MCF 10A (cell line): ENCODE measurements at regions not wholly inside any gene's neighbourhood (a gene's known extent, or its start where the extent isn't known, plus 50 kb on each side); places are given as distances from the start of the nearest gene placed in this dataset.
"Not testable (repeated sequence)": the region's sequence is repeated elsewhere in the genome, so short reads cannot be mapped to it uniquely, and the experiment has no call there.

Experiments
- BruUV-seq: library from RNA; stranded (reverse); fragments of 400-500 nt; replicated peaks from 2 replicates; lab custom pipeline; 2021; lab: Mats Ljungman, UMichigan
- CTCF ChIA-PET: fragments of 300-600 bp; sonication (Branson Sonifier 250); formaldehyde crosslinking; extraction: SDS; loops from one replicate; lab custom pipeline; 2021; ENCODE audit warnings: antibody characterized with exemption, inconsistent platforms; lab: Yijun Ruan, JAX
- POLR2A ChIA-PET: fragments of 300-600, 350-650 bp; sonication (Branson Sonifier 250); formaldehyde crosslinking; extraction: SDS; loops from one replicate; lab custom pipeline; 2020; ENCODE audit warnings: antibody characterized with exemption, inconsistent platforms; lab: Yijun Ruan, JAX
- DNase-seq: peaks from one replicate; pipeline ENCODE4 v3.0.0-alpha.2; 2018; ENCODE audit not compliant: unreplicated experiment
- H3K27ac Mint-ChIP-seq: one replicate; pipeline ENCODE4 v1.8.0; 2022; ENCODE audit warnings: mild to moderate bottlenecking, low read depth, mixed read lengths; ENCODE audit not compliant: unreplicated experiment
- H3K27me3 Mint-ChIP-seq: one replicate; pipeline ENCODE4 v1.8.0; 2022; ENCODE audit warnings: mixed read lengths; ENCODE audit not compliant: insufficient read depth, unreplicated experiment
- H3K36me3 Mint-ChIP-seq: one replicate; pipeline ENCODE4 v1.8.0; 2022; ENCODE audit warnings: mild to moderate bottlenecking, moderate library complexity, mixed read lengths; ENCODE audit not compliant: insufficient read depth, unreplicated experiment
- H3K4me1 Mint-ChIP-seq: one replicate; pipeline ENCODE4 v1.8.0; 2022; ENCODE audit warnings: mixed read lengths; ENCODE audit not compliant: insufficient read depth, unreplicated experiment
- H3K4me3 Mint-ChIP-seq: one replicate; pipeline ENCODE4 v1.8.0; 2022; ENCODE audit warnings: mild to moderate bottlenecking, moderate library complexity, mixed read lengths; ENCODE audit not compliant: unreplicated experiment
- H3K9me3 Mint-ChIP-seq: one replicate; pipeline ENCODE4 v1.8.0; 2022; ENCODE audit warnings: mixed read lengths; ENCODE audit not compliant: unreplicated experiment
- intact Hi-C: fragments of 100-400 bp; cut with micrococcal nuclease; formaldehyde crosslinking; loops from 2 replicates; pipeline ENCODE4 v1.14.1; 2022
- TF ChIP-seq, protein P1 (sequence below): fragments of 200-600 bp; IDR thresholded peaks from one replicate; pipeline ENCODE4 v1.8.0; 2022; ENCODE audit warnings: antibody characterized with exemption, mild to moderate bottlenecking; ENCODE audit not compliant: unreplicated experiment

DNA sequence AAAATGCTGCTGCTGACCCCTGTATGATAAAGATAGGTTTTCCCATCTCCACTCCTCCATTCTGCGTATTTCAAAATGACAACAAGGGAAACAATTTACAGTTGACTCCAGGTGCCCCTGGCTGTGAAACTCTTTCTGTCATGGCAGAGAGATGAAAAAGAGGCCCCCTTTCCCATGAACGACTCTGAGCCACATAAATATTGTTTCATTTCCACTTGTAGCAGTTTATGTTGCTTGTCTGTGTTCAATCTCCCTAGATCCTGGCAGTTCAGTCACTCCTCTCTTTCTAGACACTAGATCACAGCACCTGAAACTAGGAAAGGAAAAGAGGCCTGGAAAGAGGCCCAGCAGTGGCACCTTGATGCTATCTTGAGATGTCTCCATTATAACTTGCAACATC lies 121.0 kb upstream of the ZNF521 start:
- DNase-seq, result no peak
- no peaks in the 10 kb centered on the region for H3K27me3 Mint-ChIP-seq
- intact Hi-C loops, result no loop called here
- BruUV-seq, result no TSS peak
- peaks cover 44% of the 10 kb centered on the region for H3K9me3 Mint-ChIP-seq
- H3K4me1 Mint-ChIP-seq, result no peaks in the 10 kb centered on the region
- ChIA-PET POLR2A (no interaction called here), CTCF (no interaction called here)
- H3K4me3 Mint-ChIP-seq, result no peak overlapping the region
- H3K36me3 Mint-ChIP-seq, result no peaks in the 10 kb centered on the region
- no peak overlapping the region for H3K27ac Mint-ChIP-seq
- TF ChIP-seq, protein P1, sequence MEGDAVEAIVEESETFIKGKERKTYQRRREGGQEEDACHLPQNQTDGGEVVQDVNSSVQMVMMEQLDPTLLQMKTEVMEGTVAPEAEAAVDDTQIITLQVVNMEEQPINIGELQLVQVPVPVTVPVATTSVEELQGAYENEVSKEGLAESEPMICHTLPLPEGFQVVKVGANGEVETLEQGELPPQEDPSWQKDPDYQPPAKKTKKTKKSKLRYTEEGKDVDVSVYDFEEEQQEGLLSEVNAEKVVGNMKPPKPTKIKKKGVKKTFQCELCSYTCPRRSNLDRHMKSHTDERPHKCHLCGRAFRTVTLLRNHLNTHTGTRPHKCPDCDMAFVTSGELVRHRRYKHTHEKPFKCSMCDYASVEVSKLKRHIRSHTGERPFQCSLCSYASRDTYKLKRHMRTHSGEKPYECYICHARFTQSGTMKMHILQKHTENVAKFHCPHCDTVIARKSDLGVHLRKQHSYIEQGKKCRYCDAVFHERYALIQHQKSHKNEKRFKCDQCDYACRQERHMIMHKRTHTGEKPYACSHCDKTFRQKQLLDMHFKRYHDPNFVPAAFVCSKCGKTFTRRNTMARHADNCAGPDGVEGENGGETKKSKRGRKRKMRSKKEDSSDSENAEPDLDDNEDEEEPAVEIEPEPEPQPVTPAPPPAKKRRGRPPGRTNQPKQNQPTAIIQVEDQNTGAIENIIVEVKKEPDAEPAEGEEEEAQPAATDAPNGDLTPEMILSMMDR, result no peak

DNA sequence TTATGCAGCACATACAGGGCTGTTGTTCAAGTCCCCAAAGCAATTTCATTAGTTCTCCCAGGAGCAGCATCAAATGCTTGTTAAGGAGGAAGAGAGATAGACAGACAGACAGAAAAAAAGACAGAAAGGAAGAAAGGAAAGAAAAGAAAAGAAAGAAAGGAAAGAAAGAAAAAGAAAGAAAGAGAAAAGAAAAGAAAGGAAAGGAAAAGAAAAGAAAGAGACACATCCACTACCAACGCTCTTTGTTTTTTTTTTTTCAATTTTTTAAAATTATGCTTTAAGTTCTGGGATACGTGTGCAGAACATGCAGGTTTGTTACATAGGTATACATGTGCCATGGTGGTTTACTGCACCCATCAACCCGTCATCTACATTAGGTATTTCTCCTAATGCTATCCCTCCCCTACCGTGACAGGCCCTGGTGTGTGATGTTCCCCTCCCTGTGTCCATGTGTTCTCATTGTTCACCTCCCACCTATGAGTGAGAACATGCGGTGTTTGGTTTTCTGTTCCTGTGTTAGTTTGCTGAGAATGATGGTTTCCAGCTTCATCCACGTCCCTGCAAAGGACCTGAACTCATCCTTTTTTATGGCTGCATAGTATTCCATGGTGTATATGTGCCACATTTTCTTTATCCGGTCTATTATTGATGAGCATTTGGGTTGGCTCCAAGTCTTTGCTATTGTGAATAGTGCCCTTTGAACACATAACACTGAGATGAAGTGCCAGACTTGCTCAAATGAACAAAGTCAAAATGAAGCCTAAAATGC lies 119.0 kb upstream of the ZNF521 start:
- intact Hi-C loops, POLR2A ChIA-PET: not testable (repeated sequence)

DNA sequence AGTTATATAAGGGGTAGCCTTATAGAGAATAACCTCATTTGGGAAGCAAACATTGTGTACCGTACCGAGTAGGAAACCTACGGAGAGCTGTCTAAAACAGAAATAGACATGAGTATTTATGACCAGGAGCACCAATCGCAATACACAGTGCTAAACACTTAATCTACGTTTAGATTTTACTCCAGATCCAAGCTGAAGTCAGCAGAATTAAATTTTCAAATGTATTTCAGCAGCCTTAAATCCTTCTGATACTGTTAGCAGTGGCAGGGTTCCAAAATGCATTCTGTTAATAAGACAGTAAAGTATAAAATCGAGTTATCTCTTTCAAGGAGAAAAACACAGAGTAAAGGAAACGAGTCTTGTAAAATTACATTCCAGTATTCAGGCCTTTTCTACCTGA lies 118.1 kb upstream of the ZNF521 start:
- intact Hi-C loops, result no loop called here
- ChIA-PET CTCF (interaction anchor here (0.6 kb wide), 1 partner anchor 926 kb away, joined by 3 read pairs; no protein-coding TSS in a partner anchor), POLR2A (no interaction called here)
- Mint-ChIP-seq H3K4me1 (no peaks in the 10 kb centered on the region), H3K27ac (no peak overlapping the region), H3K4me3 (no peak overlapping the region), H3K9me3 (peaks cover 31% of the 10 kb centered on the region), H3K27me3 (no peaks in the 10 kb centered on the region), H3K36me3 (no peaks in the 10 kb centered on the region)
- no TSS peak for BruUV-seq
- no peak for DNase-seq
- TF ChIP-seq, protein P1, result no peak

More for the DNA sequence above, 119.0 kb upstream of the ZNF521 start:
- DNase-seq, H3K27me3 Mint-ChIP-seq, H3K4me1 Mint-ChIP-seq, H3K4me3 Mint-ChIP-seq, H3K27ac Mint-ChIP-seq, CTCF ChIA-PET, BruUV-seq, H3K36me3 Mint-ChIP-seq: not testable (repeated sequence)
- H3K9me3 Mint-ChIP-seq, result peaks cover 25% of the 10 kb centered on the region

DNA sequence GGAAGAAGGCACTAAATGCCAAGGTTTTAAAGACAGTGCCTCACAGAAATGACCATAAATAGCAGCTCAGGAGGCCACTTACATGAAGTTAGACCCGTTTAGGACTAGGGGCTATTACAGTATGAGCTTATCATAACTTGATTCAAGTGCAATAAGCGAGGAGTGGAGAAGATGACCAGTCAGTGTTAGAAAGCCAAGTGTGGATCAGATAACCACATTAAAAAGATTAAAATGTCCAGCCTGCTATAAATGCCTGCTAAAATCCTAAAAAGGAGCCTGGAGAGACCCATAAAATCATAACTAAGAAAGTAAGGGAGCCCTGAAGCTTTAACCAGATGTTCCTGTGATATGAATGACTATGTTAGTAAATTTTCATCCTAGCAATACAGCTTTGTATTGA lies 117.5 kb upstream of the ZNF521 start:
- CTCF ChIA-PET, result interaction anchor here (0.6 to 0.8 kb wide), 2 partner anchors 24 to 926 kb away, joined by 3 read pairs; no protein-coding TSS in a partner anchor
- Mint-ChIP-seq H3K4me1 (no peaks in the 10 kb centered on the region), H3K9me3 (peaks cover 31% of the 10 kb centered on the region), H3K27ac (no peak overlapping the region), H3K36me3 (no peaks in the 10 kb centered on the region), H3K4me3 (no peak overlapping the region), H3K27me3 (no peaks in the 10 kb centered on the region)
- TF ChIP-seq, protein P1, result no peak
- intact Hi-C loops, result no loop called here
- DNase-seq, result no peak
- BruUV-seq, result no TSS peak
- POLR2A ChIA-PET, result no interaction called here
